Dedifferentiated amniotic fluid mesenchymal stem cell (primary cell): ENCODE measurements at regions not wholly inside any gene's neighbourhood (a gene's known extent, or its start where the extent isn't known, plus 50 kb on each side); places are given as distances from the start of the nearest gene placed in this dataset.
"Not testable (repeated sequence)": the region's sequence is repeated elsewhere in the genome, so short reads cannot be mapped to it uniquely, and the experiment has no call there.

ENCODE experiments used
- DNase-seq: peaks from one replicate; pipeline ENCODE4 v3.0.0-alpha.2; 2016; ENCODE audit errors: extremely low spot score

DNA sequence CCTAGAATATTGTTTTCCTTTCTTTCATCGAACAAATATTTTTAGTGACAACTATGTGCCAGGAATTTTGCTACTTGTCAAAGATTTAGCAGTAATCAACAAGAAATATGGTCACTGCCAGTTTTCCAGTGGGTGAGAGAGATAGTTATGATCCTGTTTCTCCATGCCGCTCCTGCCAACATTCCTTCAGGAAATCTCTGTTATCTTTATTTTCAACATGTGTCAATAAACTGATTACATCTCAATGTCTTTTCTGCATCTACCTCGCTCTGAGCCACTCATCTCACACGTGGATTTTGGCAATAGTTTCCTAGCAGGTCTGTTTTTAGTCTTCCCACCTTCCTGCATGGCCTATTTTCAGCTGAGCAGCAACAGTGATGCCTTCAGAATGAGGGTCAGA lies 650.0 kb upstream of the STXBP6 start:
- DNase-seq, result no peak

DNA sequence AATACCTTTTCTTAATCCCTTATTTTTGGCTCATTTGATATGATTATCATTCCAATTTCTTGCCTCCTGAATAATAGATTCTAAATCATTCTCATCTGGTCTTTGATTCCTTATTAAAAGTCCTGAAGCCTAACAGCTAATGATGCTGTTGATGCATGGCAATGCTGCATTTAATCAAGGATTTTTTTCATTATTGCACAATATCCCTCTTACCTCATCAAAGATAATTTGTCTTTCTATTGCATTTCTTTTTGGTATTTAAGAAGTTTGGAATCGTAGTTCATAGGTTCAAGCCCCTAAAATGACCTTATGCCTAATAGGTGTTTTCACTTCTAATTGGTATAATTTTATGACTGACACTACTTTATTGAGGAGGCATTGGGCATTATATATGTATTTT lies 648.2 kb upstream of the STXBP6 start:
- no peak for DNase-seq

DNA sequence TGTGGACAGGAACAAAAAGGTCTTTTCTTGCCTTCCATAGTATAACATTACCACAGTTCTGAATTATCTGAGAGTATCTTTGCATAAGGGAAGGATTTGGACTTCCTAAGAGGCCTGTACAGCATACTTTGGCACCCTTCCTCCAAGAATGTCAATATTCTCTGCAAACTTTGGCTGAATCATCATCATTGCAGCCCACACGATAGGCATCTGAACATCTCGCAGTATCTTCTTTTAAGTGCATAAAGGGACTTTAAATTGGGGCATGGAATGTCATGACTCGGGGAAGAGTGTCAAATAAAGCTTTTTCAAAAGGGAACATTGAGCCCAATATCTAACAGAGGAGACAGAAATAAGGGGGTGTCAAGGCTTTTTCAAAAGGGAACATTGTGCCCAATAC lies 646.2 kb upstream of the STXBP6 start:
- no peak for DNase-seq

DNA sequence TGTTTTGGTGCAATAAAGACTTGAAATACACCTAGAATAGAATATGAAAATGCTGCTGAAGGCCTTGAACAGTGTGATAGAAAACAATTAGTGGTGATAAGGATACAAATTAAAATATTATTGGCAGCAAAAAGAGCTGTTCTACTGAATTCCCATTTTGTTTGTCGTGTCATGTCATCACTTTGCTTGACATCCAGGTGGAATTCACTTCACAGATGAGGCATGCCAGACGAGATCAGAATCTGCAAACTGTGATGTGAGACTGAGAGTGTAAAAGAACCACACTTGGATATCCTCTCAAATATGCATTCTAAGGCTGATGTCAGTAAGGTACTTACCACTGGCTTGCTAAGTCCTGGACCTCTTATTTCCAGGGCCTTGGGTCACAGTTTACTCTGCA lies 635.1 kb upstream of the STXBP6 start:
- DNase-seq, result no peak

DNA sequence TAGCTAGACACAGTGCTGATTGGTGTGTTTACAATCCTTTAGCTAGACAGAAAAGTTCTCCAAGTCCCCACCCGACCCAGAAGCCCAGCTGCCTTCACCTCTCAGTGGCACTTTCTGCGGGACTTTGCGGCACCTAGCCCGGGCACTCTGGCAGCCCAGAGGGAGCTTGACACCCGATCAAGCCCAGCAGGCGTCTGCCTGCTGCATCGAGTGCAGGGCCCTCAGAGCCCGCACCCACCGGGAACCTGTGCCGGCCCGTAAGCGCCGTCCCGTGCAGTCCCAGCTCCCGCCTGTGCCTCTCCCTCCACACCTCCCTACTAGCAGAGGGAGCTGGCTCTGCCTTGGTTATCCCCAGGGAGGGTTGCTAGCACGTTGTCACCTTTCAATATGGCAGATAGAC lies 631.0 kb upstream of the STXBP6 start:
- DNase-seq, result no peak

DNA sequence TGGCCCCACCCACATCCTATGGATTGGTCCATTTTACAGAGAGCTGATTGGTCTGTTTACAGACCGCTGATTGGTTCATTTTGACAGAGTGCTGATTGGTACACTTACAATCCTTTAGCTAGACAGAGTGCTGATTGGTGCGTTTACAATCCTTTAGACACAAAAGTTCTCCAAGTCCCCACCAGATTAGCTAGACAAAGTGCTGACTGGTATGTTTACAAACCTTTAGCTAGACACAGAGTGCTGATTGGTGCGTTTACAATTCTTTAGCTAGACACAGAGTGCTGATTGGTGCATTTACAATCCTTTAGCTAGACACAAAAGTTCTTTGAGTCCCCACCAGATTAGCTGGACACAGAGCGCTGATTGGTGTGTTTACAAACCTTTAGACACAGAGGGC lies 630.6 kb upstream of the STXBP6 start:
- DNase-seq, result not testable (repeated sequence)

DNA sequence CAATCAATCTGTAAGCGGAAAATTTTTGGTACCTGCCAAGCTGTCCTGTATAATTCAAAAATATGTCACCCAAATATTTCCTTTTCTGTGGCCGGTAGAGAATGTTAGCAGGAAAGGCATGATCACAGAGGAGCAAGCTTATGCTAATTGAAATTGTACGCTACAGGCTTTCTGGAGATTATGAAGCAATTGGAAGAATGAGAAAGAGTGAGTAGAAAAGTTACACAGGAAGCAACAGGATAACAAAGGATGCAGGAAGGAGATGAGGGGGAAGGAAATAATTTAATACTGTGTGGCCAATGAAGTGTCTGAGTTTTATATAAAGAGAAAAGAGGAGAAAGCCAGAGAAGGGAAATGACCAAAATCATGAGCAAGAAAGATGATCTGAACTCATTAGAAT lies 627.2 kb upstream of the STXBP6 start:
- DNase-seq, result no peak

DNA sequence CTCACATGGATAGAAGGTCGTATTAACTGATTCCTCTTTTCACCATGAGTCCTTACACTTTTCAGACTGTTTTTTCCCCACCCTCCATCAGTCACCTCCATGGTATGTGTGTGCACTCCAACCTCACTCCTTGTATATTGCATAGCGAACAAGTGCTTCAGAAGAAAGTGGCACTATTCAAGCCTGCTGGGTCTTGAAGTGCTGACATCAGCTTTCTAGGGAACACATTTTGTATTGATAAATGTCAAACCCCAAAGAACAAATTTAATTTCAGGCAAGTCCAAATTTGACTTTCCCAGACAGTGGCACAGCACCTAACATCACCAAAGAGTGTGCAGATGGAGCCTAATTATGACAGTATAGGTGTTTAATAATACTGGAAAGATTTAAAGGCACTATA lies 617.4 kb upstream of the STXBP6 start:
- no peak for DNase-seq

DNA sequence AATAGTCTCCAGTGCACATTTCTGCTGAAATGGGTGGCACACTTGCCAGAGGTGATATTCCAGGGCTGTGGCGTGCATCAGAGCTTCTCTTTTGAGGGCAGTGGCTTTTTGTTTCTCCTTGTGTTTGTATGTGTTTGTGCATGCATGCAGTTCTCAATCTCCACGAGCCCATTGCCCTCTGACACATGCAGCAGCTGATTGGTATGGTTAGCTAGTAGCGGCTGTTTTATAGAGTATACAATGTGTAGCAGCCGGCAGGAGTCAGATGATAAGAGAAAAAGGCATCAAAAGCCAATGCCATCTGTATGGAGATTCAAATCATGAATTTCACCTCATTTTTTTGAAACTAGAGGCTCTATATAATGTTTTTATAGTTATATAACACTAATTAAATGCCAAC lies 616.9 kb upstream of the STXBP6 start:
- no peak for DNase-seq

DNA sequence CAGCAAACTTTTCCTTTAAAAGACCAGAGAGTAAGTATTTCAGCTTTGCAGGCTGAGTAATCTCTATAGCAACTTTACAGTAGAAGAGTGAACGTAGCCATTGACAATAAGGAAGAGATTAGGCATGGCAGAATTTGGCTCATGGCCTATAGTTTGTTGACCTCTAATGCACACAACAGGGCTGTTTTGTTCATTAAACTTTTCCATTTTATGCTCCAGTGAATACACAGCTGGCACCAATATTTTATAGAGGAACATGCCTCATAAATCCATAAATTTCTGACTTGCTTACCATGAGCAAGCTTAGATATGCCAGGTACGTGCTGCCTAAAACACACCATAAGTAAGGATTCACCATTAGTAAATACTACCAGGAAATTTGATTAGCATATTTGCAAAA lies 609.0 kb upstream of the STXBP6 start:
- no peak for DNase-seq

DNA sequence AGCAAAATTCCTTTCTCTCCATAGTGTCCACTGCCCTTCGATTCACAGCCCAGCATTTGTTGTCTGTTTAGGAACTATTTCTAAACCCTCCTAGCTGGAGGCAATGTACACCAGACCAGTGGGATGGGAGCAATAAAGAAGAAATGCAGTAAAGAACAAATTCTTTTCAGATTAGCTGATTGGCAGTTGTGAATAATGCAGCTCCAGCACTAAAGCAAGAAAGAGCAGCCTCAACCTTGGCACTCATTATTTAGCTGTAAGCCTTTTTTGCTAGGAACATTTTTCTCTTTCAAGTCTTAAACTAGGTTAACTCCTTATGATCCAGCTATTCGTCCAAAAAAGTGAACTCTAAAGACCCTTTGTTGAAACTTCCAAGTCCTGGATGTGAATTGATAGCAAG lies 580.5 kb upstream of the STXBP6 start:
- DNase-seq, result no peak

DNA sequence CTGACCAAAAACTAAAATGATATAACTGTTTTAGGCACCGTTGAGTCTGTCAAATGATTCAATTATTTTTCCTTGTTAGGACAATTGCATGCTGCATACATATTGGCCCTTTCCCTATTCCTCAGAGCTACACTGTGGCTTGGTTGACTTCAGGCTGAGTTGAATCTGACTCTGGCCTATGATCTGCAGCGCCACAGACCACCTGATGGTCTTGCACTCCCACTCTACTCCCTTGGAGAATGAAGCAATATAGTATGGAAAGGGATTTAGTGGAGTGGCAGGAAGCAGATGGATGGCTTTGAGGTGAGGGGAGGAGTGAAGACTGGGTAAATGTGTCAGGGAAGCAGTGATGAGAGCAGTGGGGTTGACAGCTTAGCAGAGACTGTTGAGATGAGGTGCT lies 579.0 kb upstream of the STXBP6 start:
- no peak for DNase-seq

DNA sequence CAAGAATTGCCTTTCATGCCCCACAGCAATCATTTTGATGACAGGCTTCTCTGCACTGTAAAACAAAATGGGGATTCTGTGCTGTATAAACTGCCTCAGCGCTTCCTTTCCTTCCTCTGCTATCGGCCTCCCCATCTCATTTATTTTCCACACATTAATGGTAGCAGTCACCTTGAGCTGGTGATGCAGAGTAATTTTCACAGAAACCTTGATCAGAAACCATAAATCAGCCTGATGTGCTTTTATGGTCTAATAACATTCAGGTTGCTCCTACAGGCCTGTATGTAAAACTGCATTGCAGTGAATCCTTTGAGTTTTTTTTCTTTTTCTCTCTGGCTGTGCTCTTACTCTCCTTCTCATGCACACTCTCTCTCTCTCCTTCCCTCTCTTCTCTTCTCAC lies 578.4 kb upstream of the STXBP6 start:
- DNase-seq, result no peak

DNA sequence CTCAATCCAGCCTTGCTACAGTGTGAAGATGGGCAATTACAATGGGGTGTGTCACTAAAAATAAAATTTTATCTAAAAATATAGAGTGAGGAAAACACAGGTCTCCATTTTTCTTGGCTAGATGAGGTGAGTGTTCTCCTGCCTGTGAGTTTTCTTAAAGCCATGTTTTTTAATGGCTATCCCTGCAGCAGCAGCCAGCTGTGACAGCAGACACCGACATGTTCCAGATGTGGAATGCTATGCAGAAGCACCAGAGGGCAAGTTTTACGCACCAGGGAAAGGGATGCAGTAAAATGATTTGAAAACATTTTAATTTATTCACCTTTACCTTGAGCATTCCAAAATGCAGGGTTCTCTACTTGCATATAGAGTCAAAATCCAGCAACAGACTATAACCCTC lies 577.0 kb upstream of the STXBP6 start:
- DNase-seq, result no peak

DNA sequence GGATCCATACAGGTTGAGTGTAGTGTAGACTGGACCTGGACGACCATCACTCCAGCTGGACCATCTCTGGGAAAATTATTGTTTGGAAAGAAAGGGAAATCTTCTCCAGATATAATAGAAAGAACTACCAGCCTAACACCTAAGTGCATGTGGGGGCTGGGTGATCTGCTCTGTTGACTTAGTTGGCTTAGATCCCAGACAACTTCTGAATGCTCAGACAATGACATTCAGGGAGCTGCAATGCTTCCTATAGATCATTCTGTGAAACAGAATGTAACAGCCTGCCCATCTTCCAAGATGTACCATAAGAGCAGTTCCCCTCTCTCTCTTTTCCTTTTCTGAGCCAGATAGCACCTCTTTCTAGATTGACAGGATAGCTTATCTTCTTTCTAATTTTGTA lies 572.8 kb upstream of the STXBP6 start:
- DNase-seq, result no peak

DNA sequence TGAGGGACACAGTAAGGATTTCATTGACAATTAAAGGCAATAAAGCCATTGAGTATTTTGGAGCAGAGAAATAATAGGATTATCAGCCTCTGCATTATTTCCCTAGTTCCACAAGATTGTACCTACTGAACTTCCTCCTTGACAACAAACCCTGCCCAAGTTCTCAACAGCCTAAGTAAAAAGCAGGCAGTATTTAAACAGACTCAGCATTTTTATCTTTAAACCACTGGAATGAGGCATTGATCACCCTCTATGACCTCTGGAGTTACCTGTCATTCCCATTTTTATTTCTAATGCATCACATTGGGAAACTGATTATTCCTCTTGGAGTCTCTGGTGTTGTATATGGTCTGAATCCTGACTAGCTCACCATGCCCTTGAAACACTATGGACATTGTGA lies 570.6 kb upstream of the STXBP6 start:
- DNase-seq, result no peak

DNA sequence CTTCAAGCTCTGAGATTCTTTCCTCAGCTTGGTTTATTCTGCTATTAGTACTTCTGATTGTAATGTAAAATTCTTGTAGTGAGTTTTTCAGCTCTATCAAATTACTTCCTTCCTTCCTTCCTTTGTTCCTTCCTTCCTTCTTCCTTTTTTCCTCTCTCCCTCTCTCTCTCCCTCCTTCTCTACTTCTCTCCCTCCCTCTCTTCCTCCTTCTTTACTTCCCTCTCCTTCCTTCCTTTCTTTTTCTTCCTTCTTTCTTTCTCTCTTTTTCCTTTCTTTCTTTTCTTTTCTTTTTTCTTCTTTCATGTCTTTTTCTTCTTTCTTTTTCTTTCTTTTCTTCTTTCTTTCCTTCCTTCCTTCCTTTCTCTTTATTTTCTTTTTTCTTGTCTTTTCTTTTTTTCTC lies 565.2 kb upstream of the STXBP6 start:
- DNase-seq, result no peak

DNA sequence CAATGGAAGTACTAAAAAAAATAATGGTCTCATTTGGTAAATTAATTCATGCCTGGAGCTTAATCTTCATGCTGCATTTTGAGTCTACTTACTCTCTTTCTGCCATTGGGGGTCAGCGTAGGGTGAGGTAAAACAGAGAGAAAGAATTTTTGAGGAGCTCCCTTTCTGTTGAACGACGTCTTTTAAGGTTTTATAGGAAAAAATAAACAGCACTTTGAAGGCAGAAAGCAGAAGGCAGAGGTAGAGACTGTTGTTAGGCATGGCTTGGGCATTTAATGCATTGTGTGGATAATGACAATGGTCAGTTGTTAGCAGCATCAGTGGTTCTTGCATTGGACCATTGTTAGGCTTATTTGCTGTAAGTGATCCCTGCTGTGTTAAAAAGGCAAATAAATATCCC lies 557.2 kb upstream of the STXBP6 start:
- DNase-seq, result no peak

DNA sequence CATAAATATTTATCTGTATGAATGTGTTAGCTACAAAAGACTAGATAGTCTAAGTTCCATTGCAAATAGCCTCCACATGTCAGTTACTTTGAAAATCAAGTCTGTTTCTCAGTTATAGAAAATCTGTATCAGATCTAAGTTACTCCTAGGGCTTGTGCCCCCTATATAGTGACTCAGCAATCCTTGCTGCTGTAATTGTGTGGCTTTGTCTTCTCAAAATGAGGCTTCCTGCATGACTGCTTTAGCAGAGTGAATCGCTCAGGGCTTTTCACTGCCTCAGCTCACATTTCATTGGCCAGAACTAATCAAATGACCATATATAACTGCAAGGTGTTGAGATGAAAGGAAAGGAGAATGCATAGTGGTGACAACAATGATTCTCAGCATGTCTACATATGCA lies 552.2 kb upstream of the STXBP6 start:
- no peak for DNase-seq

DNA sequence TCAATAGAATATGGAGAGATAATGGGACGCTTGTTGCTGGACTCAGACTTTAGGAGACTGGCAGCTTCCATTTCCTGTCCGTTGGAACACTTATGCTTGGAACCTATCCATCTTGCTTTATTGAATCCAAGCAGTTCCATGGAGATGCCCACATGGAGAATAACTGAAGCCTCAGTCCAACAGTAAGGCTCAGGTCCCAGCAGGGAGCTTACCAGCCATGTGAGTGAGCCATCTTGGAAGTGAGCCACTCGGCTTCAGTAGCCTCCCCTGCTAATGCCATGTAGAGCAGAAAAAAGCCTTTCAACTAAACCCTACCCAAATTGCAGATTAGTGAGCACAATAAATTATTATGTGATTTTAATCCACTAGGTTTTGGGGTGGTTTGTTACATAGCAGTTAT lies 538.8 kb upstream of the STXBP6 start:
- DNase-seq, result no peak

DNA sequence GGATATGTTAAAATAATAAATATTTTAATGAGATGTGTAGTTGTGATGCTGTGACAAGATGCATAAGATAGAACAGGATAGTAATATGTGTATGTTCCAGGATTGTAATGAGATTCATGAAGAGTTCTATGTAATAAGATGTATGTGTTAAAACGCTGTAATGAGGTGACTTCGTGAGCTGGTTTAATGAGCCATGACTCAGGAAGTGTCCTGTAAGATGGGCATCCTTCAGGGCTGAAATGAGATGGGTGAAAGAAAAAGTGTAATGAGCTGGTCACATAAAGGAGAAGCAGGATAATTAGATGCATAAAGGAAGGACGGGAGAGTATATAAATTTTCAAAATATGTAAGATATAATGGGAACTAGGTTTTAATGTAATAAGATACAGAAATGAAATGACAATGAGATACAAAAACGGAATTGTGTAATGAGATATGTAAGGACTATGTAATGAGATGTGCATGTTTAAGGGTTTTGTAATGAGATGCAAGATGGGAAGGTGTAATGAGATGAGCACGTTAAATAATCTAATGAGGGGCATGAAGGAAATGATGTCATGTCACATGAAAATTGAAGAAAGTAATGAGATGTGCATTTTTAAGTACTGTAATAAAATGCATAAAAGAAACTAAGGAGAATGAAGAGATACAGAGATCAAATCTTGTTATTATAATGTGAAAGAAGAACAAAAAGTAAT lies 524.8 kb upstream of the STXBP6 start:
- no peak for DNase-seq

DNA sequence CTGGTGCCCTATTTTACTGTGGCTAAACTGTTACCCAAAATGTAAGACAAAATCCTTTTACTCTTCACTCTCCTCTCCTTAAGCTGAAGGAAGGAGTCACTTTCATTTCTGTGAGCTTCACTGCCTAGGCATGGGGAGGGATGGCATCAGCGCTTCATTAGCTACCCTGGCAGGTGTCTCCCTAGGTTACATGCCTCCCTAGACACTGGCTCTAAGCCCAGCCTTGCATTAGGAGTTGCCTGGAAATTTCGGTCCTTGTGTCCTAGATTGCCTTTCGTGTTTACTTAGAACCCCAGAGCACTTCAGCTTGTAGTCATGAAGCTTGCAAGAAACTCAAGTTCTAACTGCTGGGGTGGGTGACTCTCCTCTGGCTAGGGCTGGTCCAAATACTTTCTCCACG lies 520.5 kb upstream of the STXBP6 start:
- no peak for DNase-seq

DNA sequence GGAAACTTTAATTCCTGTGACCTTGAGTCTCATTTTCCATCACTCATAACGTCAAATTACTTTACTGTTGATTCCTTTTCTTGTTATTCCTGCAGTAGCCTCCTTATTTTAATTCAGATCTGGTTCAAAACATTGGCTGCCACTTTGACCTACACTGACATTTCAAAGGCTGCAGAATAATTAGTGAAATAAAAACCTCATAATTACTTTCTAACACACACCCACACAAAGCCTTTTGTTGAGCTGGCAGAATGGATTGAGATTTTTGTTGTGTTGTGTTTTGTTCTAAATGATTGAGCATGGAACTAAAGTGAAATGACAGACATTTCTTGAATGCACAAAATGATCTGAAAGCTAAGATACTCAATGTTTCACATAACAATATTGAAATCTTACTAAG lies 507.5 kb upstream of the STXBP6 start:
- no peak for DNase-seq

DNA sequence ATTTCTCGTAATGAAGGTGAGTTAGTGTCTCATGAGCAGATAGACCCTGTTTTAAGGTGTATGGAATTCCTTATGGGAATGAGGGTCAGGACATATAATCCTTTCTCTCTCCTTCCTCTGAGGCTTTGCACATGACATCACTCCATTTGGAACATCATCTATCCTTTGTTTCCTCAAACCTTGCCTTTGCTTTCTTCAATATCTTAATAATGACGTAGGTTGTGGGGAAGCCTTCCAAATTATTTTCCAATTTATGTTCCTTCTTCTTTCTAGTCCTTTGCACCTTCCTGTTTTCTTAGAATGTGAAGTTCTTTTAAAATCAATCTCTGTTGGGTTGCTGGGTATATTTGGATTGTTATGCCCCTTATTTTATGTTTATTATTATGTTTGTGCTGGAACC lies 502.9 kb upstream of the STXBP6 start:
- DNase-seq, result no peak

DNA sequence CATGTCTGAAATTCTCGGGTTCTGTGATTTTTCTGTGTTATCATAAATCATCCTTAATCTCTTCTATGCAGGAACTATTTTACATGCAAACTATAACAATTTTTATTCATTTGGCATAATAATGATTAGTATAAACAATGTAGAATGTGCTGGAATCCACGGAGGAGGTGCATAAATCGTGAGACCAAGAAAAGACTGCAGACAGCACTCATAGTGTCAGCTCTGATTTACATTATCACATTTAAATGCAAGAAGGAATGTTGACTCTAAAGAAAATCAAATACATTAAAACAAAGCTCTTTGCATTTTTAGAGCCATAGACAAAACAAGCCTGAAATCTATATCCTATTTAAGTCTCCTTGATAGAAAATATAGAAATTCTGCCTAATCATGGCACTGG lies 501.7 kb upstream of the STXBP6 start:
- DNase-seq, result no peak
